Tibial artery (tissue), 4 donors: ENCODE measurements at regions not wholly inside any gene's neighbourhood (a gene's known extent, or its start where the extent isn't known, plus 50 kb on each side); places are given as distances from the start of the nearest gene placed in this dataset.

Experiments
- DNase-seq, 2 donors: peaks; one replicate each; pipeline ENCODE4 v3.0.0-alpha.2; 2019
- H3K27ac ChIP-seq, 2 donors: fragments of 200-600 bp; sonication (generic) in 1 of 2; 1 replicate in 1 of 2; 2 replicates in 1 of 2; pipeline ENCODE4 v1.5.1; 2018 to 2019; ENCODE audit warnings: mild to moderate bottlenecking in 1 of 2
- H3K27me3 ChIP-seq, 2 donors: fragments of 200-600 bp; sonication (generic) in 1 of 2; one replicate each; pipeline versions ENCODE4 v1.5.1 to v1.6.0; 2016 to 2019
- H3K36me3 ChIP-seq, 3 donors: fragments of 200-600 bp; sonication (generic) in 2 of 3; one replicate each; pipeline ENCODE4 v1.5.1; 2016 to 2019; ENCODE audit warnings: mild to moderate bottlenecking in 2 of 3
- H3K4me1 ChIP-seq, 4 donors: fragments of 200-600 bp; sonication (generic) in 2 of 4; 1 replicate in 3 of 4; 2 replicates in 1 of 4; pipeline ENCODE4 v1.5.1; 2016 to 2019
- H3K4me3 ChIP-seq, 2 donors: fragments of 200-600 bp; sonication (generic) in 1 of 2; 1 replicate in 1 of 2; 2 replicates in 1 of 2; pipeline ENCODE4 v1.5.1; 2018 to 2019; ENCODE audit warnings: mild to moderate bottlenecking in 2 of 2
- H3K9me3 ChIP-seq, 3 donors: fragments of 200-600 bp; sonication (generic) in 1 of 3; one replicate each; pipeline ENCODE4 v1.5.1; 2016 to 2019
- CTCF ChIP-seq, 2 experiments: fragments of 200-600 bp in 1 of 2; fragments of 450-650 bp in 1 of 2; IDR thresholded peaks; one replicate each; pipeline ENCODE4 v1.5.1; 2017 to 2019; ENCODE audit warnings: antibody characterized with exemption in 2 of 2, mild to moderate bottlenecking in 1 of 2, moderate library complexity in 1 of 2
- intact Hi-C: fragments of 100-400 bp; cut with DNase I; formaldehyde crosslinking; loops from one replicate; pipeline ENCODE4 v1.15.0; 2023; ENCODE audit warnings: low total_unique reads

DNA sequence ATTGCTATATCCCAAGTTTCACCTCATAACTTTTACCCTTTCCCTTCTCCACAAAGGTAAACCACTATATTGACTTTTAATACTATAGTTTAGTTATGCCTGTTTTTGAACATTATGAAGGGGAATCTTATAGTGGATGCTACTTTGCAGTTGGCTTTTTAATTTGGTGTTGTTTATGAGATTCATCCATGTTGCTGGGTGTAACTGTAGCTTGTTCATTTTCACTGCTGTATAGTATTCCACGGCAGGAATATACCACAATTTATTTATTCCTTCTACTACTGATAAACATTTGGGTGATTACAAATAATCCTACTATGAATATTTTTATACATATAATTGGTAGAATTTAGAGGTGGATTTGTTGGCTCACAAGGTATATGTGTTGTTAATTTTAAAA lies 88.4 kb upstream of the NALF2 start:
- intact Hi-C loops, result no loop called here
- no peaks in the 10 kb centered on the region for H3K36me3 ChIP-seq
- DNase-seq, result no peak
- H3K27me3 ChIP-seq, result no peaks in the 10 kb centered on the region
- no peaks in the 10 kb centered on the region for H3K4me1 ChIP-seq
- no peak overlapping the region for H3K27ac ChIP-seq
- H3K9me3 ChIP-seq, result peaks cover 0 to 8% (median 6%) of the 10 kb centered on the region in 3 donors
- H3K4me3 ChIP-seq, result no peak overlapping the region
- TF ChIP-seq CTCF (IDR thresholded peaks at IDR 0.05), result no peak

DNA sequence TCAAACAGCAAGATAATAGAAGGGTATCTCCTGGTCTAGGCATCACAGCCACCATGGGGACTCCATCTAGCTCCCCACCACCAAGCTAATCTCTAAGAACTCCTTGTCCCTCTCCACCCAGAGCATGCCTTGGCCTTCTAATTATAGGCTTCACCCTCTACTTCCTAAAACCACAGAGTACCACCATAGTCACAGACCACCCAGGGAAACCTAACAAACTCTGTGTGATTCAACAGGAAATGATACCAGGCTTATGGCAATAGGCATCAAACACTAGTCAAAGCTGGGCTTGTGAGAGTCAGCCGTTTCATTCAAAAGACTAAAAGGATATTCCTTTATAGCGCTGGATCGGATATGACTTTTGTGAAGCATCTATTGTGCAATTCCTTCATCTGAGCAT lies 91.5 kb upstream of the NALF2 start:
- H3K4me3 ChIP-seq, result no peak overlapping the region
- intact Hi-C loops, result no loop called here
- no peaks in the 10 kb centered on the region for H3K4me1 ChIP-seq
- no peak overlapping the region for H3K27ac ChIP-seq
- no peak for TF ChIP-seq CTCF (IDR thresholded peaks at IDR 0.05)
- no peaks in the 10 kb centered on the region for H3K27me3 ChIP-seq
- no peak for DNase-seq
- H3K36me3 ChIP-seq, result no peaks in the 10 kb centered on the region
- peaks cover 0 to 8% (median 6%) of the 10 kb centered on the region in 3 donors for H3K9me3 ChIP-seq

GRCh38 chrX:69398881-69399280 lies 105.2 kb upstream of the NALF2 start:
- Histone ChIP-seq H3K27ac (no peak overlapping the region), H3K9me3 (no peaks in the 10 kb centered on the region), H3K4me3 (no peak overlapping the region), H3K36me3 (no peaks in the 10 kb centered on the region), H3K4me1 (no peaks in the 10 kb centered on the region), H3K27me3 (no peaks in the 10 kb centered on the region)
- DNase-seq, result no peak
- intact Hi-C loops, result no loop called here
- no peak for TF ChIP-seq CTCF (IDR thresholded peaks at IDR 0.05)

GRCh38 chrX:69396916-69397315 lies 107.2 kb upstream of the NALF2 start:
- intact Hi-C loops, result no loop called here
- no peak overlapping the region for H3K27ac ChIP-seq
- no peak overlapping the region for H3K4me3 ChIP-seq
- no peak for TF ChIP-seq CTCF (IDR thresholded peaks at IDR 0.05)
- H3K36me3 ChIP-seq, result no peaks in the 10 kb centered on the region
- H3K4me1 ChIP-seq, result no peaks in the 10 kb centered on the region
- H3K9me3 ChIP-seq, result no peaks in the 10 kb centered on the region
- H3K27me3 ChIP-seq, result no peaks in the 10 kb centered on the region
- DNase-seq, result no peak

DNA sequence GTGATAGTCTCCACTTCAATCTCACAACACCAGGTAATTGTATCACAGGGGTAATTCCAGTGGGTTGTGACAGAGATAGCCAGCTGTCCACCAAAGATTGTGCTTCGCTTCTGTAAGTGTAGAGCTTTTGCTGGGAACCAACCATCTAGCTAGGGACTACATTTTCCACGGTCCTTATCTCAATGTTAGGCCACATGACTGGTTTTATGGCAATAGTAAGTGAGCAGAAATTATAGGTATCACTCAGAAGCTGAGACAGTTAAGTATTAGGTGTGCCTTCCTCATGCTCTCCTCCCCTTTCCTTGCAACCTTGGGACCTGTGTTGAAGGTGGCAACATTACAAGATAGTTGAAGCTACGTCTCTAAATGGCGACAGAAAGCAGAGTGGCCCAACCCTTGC lies 108.8 kb upstream of the NALF2 start:
- Histone ChIP-seq H3K36me3 (no peaks in the 10 kb centered on the region), H3K4me1 (no peaks in the 10 kb centered on the region), H3K27ac (no peak overlapping the region), H3K4me3 (no peak overlapping the region), H3K9me3 (no peaks in the 10 kb centered on the region), H3K27me3 (no peaks in the 10 kb centered on the region)
- TF ChIP-seq CTCF (IDR thresholded peaks at IDR 0.05), result no peak
- intact Hi-C loops, result no loop called here
- DNase-seq, result no peak

DNA sequence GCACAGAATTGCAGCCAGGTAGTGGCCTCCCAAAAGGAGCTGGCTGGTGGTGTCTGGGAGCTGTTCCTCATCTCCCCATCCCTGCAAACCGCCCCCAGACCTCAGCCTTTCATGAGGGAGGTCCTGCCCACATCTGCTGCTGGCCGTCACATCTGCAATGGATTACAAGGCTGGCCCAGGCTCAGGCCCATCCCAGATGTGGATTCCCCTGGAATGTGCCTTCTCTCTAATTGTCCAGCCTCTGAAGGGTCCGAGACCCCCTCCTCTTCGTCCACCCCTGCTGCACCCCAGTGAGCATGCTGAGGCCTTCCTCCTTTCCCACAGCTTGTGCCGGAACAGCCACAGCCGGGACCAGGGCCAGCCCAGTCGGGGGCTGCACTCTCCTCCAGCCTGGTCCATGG lies 115.0 kb upstream of the NALF2 start:
- Histone ChIP-seq H3K9me3 (no peaks in the 10 kb centered on the region), H3K4me1 (peaks cover 0 to 14% (median 0%) of the 10 kb centered on the region in 4 donors), H3K4me3 (no peak overlapping the region), H3K27ac (no peak overlapping the region), H3K27me3 (no peaks in the 10 kb centered on the region), H3K36me3 (no peaks in the 10 kb centered on the region)
- intact Hi-C loops, result loop anchor here (2.0 kb wide), 1 partner anchor 566 kb away; no protein-coding TSS in a partner anchor
- no peak for DNase-seq
- TF ChIP-seq CTCF (IDR thresholded peaks at IDR 0.05), result no peak
